ENCODE measurements at regions not wholly inside any gene's neighbourhood (a gene's known extent, or its start where the extent isn't known, plus 50 kb on each side); places are given as distances from the start of the nearest gene placed in this dataset.

DNA sequence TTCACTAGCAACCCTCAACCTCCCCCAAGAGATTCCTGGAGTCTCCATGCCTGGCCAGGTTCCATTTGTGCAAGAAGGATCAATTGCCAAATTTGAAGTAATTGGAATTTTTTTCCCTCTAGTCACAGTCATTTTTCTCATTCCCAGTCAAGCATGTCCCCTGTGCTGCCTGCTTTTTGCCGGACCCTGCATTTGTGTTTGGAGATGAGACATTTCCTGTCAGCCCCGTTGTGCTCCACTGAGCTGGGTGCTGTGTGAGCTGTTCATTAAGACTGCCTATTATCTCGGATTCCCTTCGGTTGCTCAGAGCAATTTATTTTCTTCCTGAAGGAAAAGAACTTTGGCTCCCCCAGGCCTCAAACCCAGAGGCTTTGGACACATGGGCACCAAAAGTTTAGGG is 201.0 kb upstream of the NLRP1 start:
- ATAC-seq (no peak), DNase-seq (ENCODE audit: low spot score) (no peak)
- Mint-ChIP-seq H3K27me3 (ENCODE audit: low read depth) (peaks cover 5% of the 10 kb centered on the region; the same call in 1 of the 2 replicates), H3K27ac (no peak overlapping the region), H3K4me3 (no peak overlapping the region), H3K4me1 (peaks cover 16% of the 10 kb centered on the region), H3K9me3 (peaks cover 19% of the 10 kb centered on the region), H3K36me3 (peaks cover 8% of the 10 kb centered on the region)
- CTCF ChIA-PET = interaction anchor here (1.0 to 1.3 kb wide), 2 partner anchors 9 to 284 kb away, joined by 3 to 5 read pairs; no protein-coding TSS in a partner anchor
- TF ChIP-seq, protein P1, sequence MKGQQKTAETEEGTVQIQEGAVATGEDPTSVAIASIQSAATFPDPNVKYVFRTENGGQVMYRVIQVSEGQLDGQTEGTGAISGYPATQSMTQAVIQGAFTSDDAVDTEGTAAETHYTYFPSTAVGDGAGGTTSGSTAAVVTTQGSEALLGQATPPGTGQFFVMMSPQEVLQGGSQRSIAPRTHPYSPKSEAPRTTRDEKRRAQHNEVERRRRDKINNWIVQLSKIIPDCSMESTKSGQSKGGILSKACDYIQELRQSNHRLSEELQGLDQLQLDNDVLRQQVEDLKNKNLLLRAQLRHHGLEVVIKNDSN (CRISPR knock-in tag; IDR thresholded peaks at IDR 0.05) = no peak
- TF ChIP-seq MLX (CRISPR knock-in tag; IDR thresholded peaks at IDR 0.05) (no peak), PREB (CRISPR knock-in tag; IDR thresholded peaks at IDR 0.05; ENCODE audit: borderline replicate concordance) (no peak), ZNF671 (CRISPR knock-in tag; IDR thresholded peaks at IDR 0.05) (no peak), NFATC4 (CRISPR knock-in tag; IDR thresholded peaks at IDR 0.05) (no peak), GABPB1 (CRISPR knock-in tag; IDR thresholded peaks at IDR 0.05) (no peak), MXD4 (CRISPR knock-in tag; IDR thresholded peaks at IDR 0.05; ENCODE audit: borderline replicate concordance) (no peak), GTF2I (CRISPR knock-in tag; conservative IDR thresholded peaks at IDR 0.05) (no peak), FOXP1 (CRISPR knock-in tag; IDR thresholded peaks at IDR 0.05; ENCODE audit: borderline replicate concordance) (no peak), HMGA2 (CRISPR knock-in tag; IDR thresholded peaks at IDR 0.05) (no peak), NR3C1 (CRISPR knock-in tag; conservative IDR thresholded peaks at IDR 0.05; ENCODE audit: low read depth) (no peak)
- TF ChIP-seq, protein P2, sequence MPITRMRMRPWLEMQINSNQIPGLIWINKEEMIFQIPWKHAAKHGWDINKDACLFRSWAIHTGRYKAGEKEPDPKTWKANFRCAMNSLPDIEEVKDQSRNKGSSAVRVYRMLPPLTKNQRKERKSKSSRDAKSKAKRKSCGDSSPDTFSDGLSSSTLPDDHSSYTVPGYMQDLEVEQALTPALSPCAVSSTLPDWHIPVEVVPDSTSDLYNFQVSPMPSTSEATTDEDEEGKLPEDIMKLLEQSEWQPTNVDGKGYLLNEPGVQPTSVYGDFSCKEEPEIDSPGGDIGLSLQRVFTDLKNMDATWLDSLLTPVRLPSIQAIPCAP (CRISPR knock-in tag; IDR thresholded peaks at IDR 0.05) = no peak
- TF ChIP-seq, protein P3, sequence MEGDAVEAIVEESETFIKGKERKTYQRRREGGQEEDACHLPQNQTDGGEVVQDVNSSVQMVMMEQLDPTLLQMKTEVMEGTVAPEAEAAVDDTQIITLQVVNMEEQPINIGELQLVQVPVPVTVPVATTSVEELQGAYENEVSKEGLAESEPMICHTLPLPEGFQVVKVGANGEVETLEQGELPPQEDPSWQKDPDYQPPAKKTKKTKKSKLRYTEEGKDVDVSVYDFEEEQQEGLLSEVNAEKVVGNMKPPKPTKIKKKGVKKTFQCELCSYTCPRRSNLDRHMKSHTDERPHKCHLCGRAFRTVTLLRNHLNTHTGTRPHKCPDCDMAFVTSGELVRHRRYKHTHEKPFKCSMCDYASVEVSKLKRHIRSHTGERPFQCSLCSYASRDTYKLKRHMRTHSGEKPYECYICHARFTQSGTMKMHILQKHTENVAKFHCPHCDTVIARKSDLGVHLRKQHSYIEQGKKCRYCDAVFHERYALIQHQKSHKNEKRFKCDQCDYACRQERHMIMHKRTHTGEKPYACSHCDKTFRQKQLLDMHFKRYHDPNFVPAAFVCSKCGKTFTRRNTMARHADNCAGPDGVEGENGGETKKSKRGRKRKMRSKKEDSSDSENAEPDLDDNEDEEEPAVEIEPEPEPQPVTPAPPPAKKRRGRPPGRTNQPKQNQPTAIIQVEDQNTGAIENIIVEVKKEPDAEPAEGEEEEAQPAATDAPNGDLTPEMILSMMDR (IDR thresholded peaks at IDR 0.05) = no peak
- TF ChIP-seq, protein P4, sequence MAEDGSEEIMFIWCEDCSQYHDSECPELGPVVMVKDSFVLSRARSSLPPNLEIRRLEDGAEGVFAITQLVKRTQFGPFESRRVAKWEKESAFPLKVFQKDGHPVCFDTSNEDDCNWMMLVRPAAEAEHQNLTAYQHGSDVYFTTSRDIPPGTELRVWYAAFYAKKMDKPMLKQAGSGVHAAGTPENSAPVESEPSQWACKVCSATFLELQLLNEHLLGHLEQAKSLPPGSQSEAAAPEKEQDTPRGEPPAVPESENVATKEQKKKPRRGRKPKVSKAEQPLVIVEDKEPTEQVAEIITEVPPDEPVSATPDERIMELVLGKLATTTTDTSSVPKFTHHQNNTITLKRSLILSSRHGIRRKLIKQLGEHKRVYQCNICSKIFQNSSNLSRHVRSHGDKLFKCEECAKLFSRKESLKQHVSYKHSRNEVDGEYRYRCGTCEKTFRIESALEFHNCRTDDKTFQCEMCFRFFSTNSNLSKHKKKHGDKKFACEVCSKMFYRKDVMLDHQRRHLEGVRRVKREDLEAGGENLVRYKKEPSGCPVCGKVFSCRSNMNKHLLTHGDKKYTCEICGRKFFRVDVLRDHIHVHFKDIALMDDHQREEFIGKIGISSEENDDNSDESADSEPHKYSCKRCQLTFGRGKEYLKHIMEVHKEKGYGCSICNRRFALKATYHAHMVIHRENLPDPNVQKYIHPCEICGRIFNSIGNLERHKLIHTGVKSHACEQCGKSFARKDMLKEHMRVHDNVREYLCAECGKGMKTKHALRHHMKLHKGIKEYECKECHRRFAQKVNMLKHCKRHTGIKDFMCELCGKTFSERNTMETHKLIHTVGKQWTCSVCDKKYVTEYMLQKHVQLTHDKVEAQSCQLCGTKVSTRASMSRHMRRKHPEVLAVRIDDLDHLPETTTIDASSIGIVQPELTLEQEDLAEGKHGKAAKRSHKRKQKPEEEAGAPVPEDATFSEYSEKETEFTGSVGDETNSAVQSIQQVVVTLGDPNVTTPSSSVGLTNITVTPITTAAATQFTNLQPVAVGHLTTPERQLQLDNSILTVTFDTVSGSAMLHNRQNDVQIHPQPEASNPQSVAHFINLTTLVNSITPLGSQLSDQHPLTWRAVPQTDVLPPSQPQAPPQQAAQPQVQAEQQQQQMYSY (CRISPR knock-in tag; IDR thresholded peaks at IDR 0.05) = no peak
- POLR2A ChIA-PET = no interaction called here

DNA sequence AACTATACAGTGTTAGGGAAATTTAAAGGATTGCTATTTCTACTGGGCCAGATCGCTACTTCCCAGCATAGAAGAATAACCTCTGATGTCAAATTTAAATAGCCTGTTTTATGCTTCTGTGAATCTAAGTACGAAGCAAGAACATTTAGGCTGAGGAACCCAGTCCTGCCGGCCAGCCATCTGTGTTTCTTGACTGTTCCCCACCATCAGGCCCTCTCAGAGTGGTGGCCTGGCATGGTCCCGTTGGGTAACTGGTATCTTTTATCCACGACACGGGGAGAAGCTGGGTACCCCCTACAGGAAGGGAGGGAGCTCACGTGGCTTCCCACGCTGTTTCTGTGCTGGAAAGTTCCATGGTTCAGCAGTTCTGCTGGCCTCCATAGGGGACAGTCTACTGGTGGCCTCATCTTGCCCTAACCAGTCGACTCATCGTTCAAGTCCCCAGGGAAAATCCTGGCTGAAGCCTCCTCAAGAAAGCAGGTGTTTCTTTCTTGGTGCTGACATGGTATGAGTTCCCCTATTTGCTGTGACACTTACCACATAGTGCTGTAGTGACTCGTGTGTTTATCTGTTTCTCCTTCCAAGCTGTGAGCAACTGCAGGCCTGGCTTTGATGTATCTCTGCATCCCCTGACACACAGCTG is 201.7 kb upstream of the NLRP1 start:
- ATAC-seq = no peak
- H3K27ac Mint-ChIP-seq = no peak overlapping the region
- POLR2A ChIA-PET = no interaction called here
- TF ChIP-seq, protein P5, sequence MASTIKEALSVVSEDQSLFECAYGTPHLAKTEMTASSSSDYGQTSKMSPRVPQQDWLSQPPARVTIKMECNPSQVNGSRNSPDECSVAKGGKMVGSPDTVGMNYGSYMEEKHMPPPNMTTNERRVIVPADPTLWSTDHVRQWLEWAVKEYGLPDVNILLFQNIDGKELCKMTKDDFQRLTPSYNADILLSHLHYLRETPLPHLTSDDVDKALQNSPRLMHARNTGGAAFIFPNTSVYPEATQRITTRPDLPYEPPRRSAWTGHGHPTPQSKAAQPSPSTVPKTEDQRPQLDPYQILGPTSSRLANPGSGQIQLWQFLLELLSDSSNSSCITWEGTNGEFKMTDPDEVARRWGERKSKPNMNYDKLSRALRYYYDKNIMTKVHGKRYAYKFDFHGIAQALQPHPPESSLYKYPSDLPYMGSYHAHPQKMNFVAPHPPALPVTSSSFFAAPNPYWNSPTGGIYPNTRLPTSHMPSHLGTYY (CRISPR knock-in tag; IDR thresholded peaks at IDR 0.05) = no peak
- TF ChIP-seq, protein P6, sequence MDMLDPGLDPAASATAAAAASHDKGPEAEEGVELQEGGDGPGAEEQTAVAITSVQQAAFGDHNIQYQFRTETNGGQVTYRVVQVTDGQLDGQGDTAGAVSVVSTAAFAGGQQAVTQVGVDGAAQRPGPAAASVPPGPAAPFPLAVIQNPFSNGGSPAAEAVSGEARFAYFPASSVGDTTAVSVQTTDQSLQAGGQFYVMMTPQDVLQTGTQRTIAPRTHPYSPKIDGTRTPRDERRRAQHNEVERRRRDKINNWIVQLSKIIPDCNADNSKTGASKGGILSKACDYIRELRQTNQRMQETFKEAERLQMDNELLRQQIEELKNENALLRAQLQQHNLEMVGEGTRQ (CRISPR knock-in tag; IDR thresholded peaks at IDR 0.05) = no peak
- TF ChIP-seq EMX1 (CRISPR knock-in tag; IDR thresholded peaks at IDR 0.05) (no peak), TEAD1 (CRISPR knock-in tag; IDR thresholded peaks at IDR 0.05) (no peak), ZSCAN18 (CRISPR knock-in tag; IDR thresholded peaks at IDR 0.05) (no peak)
- TF ChIP-seq, protein P7, sequence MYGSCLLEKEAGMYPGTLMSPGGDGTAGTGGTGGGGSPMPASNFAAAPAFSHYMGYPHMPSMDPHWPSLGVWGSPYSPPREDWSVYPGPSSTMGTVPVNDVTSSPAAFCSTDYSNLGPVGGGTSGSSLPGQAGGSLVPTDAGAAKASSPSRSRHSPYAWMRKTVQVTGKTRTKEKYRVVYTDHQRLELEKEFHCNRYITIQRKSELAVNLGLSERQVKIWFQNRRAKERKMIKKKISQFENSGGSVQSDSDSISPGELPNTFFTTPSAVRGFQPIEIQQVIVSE (CRISPR knock-in tag; IDR thresholded peaks at IDR 0.05; ENCODE audit: borderline replicate concordance) = no peak
- TF ChIP-seq, protein P8, sequence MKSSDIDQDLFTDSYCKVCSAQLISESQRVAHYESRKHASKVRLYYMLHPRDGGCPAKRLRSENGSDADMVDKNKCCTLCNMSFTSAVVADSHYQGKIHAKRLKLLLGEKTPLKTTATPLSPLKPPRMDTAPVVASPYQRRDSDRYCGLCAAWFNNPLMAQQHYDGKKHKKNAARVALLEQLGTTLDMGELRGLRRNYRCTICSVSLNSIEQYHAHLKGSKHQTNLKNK (CRISPR knock-in tag; IDR thresholded peaks at IDR 0.05) = no peak

More for the DNA sequence above, 201.7 kb upstream of the NLRP1 start:
- CTCF ChIA-PET = interaction anchor here (1.0 to 1.3 kb wide), 2 partner anchors 8 to 283 kb away, joined by 3 to 5 read pairs; no protein-coding TSS in a partner anchor
- DNase-seq (ENCODE audit: low spot score) = no peak
- Mint-ChIP-seq H3K9me3 (peaks cover 19% of the 10 kb centered on the region), H3K4me1 (peaks cover 11% of the 10 kb centered on the region), H3K4me3 (no peak overlapping the region), H3K27me3 (ENCODE audit: low read depth) (peaks cover 5% of the 10 kb centered on the region; the same call in 1 of the 2 replicates), H3K36me3 (peaks cover 8% of the 10 kb centered on the region)
